ENCODE measurements at regions not wholly inside any gene's neighbourhood (a gene's known extent, or its start where the extent isn't known, plus 50 kb on each side); places are given as distances from the start of the nearest gene placed in this dataset.

- no peak for TF ChIP-seq CTCF (IDR thresholded peaks at IDR 0.05)
- TF ChIP-seq POLR2A (IDR thresholded peaks at IDR 0.05) = no peak
- no peak for TF ChIP-seq POLR2AphosphoS5 (IDR thresholded peaks at IDR 0.05)
- TF ChIP-seq EP300 (IDR thresholded peaks at IDR 0.05) = no peak
These were observed 159.2 kb downstream of the SNX18 start for GRCh38 chr5:54676481-54677340.

Measured in suprapubic skin (tissue), 4 donors.